SHP77 treated with DMSO at 0.1 percent for 48 hours (cell line): ENCODE measurements at regions not wholly inside any gene's neighbourhood (a gene's known extent, or its start where the extent isn't known, plus 50 kb on each side); places are given as distances from the start of the nearest gene placed in this dataset.

ENCODE experiments used
- DNase-seq: peaks from one replicate; lab custom pipeline; 2025; lab: John Stamatoyannopoulos, UW

- no peak for DNase-seq
These were observed 209.9 kb downstream of the COL4A1 start for GRCh38 chr13:110097013-110097412.

- no peak for DNase-seq
These were observed 214.1 kb downstream of the COL4A1 start for GRCh38 chr13:110092831-110093247.

- DNase-seq: peak; percentile 17
These were observed 217.1 kb downstream of the COL4A1 start for GRCh38 chr13:110089815-110090214.

- DNase-seq: no peak
These were observed 217.9 kb downstream of the COL4A1 start for GRCh38 chr13:110089100-110089499.

- no peak for DNase-seq
These were observed 233.0 kb downstream of the COL4A1 start for GRCh38 chr13:110073982-110074381.

GRCh38 chr13:110070511-110071120 is 236.3 kb downstream of the COL4A1 start:
- no peak for DNase-seq

GRCh38 chr13:110070046-110070445 is 236.9 kb downstream of the COL4A1 start:
- no peak for DNase-seq

GRCh38 chr13:110068176-110068473 is 238.8 kb downstream of the COL4A1 start:
- DNase-seq: no peak

- no peak for DNase-seq
These were observed 239.4 kb downstream of the COL4A1 start for GRCh38 chr13:110067355-110068175.

- DNase-seq: no peak
These were observed 241.2 kb downstream of the COL4A1 start for GRCh38 chr13:110065780-110066179.

GRCh38 chr13:110063490-110064421 is 243.2 kb downstream of the COL4A1 start:
- DNase-seq: no peak

GRCh38 chr13:110062777-110063442 is 244.0 kb downstream of the COL4A1 start:
- no peak for DNase-seq

GRCh38 chr13:110062077-110062776 is 244.7 kb downstream of the COL4A1 start:
- DNase-seq: no peak

- no peak for DNase-seq
These were observed 245.7 kb downstream of the COL4A1 start for GRCh38 chr13:110061270-110061669.

- DNase-seq: no peak
These were observed 249.9 kb downstream of the COL4A1 start for GRCh38 chr13:110057052-110057451.

GRCh38 chr13:110056640-110057039 is 250.3 kb downstream of the COL4A1 start:
- DNase-seq: no peak

- DNase-seq: no peak
These were observed 251.9 kb downstream of the COL4A1 start for GRCh38 chr13:110055089-110055488.

- DNase-seq: no peak
These were observed 252.9 kb downstream of the COL4A1 start for GRCh38 chr13:110054041-110054440.

- DNase-seq: peak; percentile 73
These were observed 259.5 kb downstream of the COL4A1 start for GRCh38 chr13:110047496-110047895.

GRCh38 chr13:110046811-110047210 is 260.1 kb downstream of the COL4A1 start:
- DNase-seq: no peak

GRCh38 chr13:110045919-110046318 is 259.5 kb upstream of the IRS2 start:
- DNase-seq: no peak
